ENCODE measurements at regions not wholly inside any gene's neighbourhood (a gene's known extent, or its start where the extent isn't known, plus 50 kb on each side); places are given as distances from the start of the nearest gene placed in this dataset.

- Mint-ChIP-seq H3K9me3 (peaks cover 3% of the 10 kb centered on the region), H3K27me3 (ENCODE audit: low read depth) (no peaks in the 10 kb centered on the region), H3K4me1 (peaks cover 41% of the 10 kb centered on the region), H3K27ac (ENCODE audit: unreplicated experiment) (no peak overlapping the region), H3K36me3 (ENCODE audit: low read depth) (no peaks in the 10 kb centered on the region), H3K4me3 (no peak overlapping the region)
- DNase-seq (ENCODE audit: low read depth, low spot score), result no peak
- no peak for TF ChIP-seq CTCF (conservative IDR thresholded peaks at IDR 0.05)
Measured at GRCh38 chr20:48187851-48188250, 402.6 kb upstream of the SULF2 start.

- Mint-ChIP-seq H3K27me3 (ENCODE audit: low read depth) (no peaks in the 10 kb centered on the region), H3K9me3 (peaks cover 3% of the 10 kb centered on the region), H3K36me3 (ENCODE audit: low read depth) (no peaks in the 10 kb centered on the region), H3K27ac (ENCODE audit: unreplicated experiment) (no peak overlapping the region), H3K4me1 (peaks cover 41% of the 10 kb centered on the region), H3K4me3 (no peak overlapping the region)
- TF ChIP-seq CTCF (conservative IDR thresholded peaks at IDR 0.05), result no peak
- no peak for DNase-seq (ENCODE audit: low read depth, low spot score)
Measured at GRCh38 chr20:48186915-48187314, 401.6 kb upstream of the SULF2 start.

- H3K4me3 Mint-ChIP-seq, result no peak overlapping the region
Measured at GRCh38 chr20:48186447-48186846, 401.2 kb upstream of the SULF2 start.

GRCh38 chr20:48184229-48184628 is 398.9 kb upstream of the SULF2 start:
- no peak for TF ChIP-seq CTCF (conservative IDR thresholded peaks at IDR 0.05)
- Mint-ChIP-seq H3K4me3 (no peak overlapping the region), H3K27me3 (ENCODE audit: low read depth) (no peaks in the 10 kb centered on the region), H3K4me1 (peaks cover 43% of the 10 kb centered on the region), H3K9me3 (peaks cover 5% of the 10 kb centered on the region), H3K27ac (ENCODE audit: unreplicated experiment) (no peak overlapping the region), H3K36me3 (ENCODE audit: low read depth) (no peaks in the 10 kb centered on the region)
- DNase-seq (ENCODE audit: low read depth, low spot score), result no peak

More at GRCh38 chr20:48186447-48186846, 401.2 kb upstream of the SULF2 start:
- DNase-seq (ENCODE audit: low read depth, low spot score), result no peak
- Mint-ChIP-seq H3K4me1 (peaks cover 41% of the 10 kb centered on the region), H3K9me3 (peaks cover 3% of the 10 kb centered on the region), H3K27me3 (ENCODE audit: low read depth) (no peaks in the 10 kb centered on the region), H3K27ac (ENCODE audit: unreplicated experiment) (no peak overlapping the region), H3K36me3 (ENCODE audit: low read depth) (no peaks in the 10 kb centered on the region)
- no peak for TF ChIP-seq CTCF (conservative IDR thresholded peaks at IDR 0.05)

- DNase-seq (ENCODE audit: low read depth, low spot score), result no peak
- no peak overlapping the region for H3K27ac Mint-ChIP-seq (ENCODE audit: unreplicated experiment)
- H3K9me3 Mint-ChIP-seq, result peaks cover 2% of the 10 kb centered on the region
- TF ChIP-seq CTCF (conservative IDR thresholded peaks at IDR 0.05), result no peak
- H3K36me3 Mint-ChIP-seq (ENCODE audit: low read depth), result no peaks in the 10 kb centered on the region
- H3K4me3 Mint-ChIP-seq, result no peak overlapping the region
- no peaks in the 10 kb centered on the region for H3K27me3 Mint-ChIP-seq (ENCODE audit: low read depth)
- H3K4me1 Mint-ChIP-seq, result peaks cover 43% of the 10 kb centered on the region
Measured at GRCh38 chr20:48181261-48181935, 396.1 kb upstream of the SULF2 start.
